Suprapubic skin (tissue), 3 donors: ENCODE measurements at regions not wholly inside any gene's neighbourhood (a gene's known extent, or its start where the extent isn't known, plus 50 kb on each side); places are given as distances from the start of the nearest gene placed in this dataset.

Experiments used
- EP300 ChIP-seq: sonication (generic); formaldehyde crosslinking; IDR thresholded peaks from one replicate; pipeline ENCODE4 v1.6.1; 2017; ENCODE audit warnings: antibody characterized with exemption
- POLR2A ChIP-seq, 2 donors: fragments of 450-650 bp; IDR thresholded peaks; one replicate each; pipeline ENCODE4 v1.6.1; 2017; ENCODE audit warnings: antibody characterized with exemption in 2 of 2, mild to moderate bottlenecking in 2 of 2, moderate library complexity in 2 of 2
- TF ChIP-seq, protein P1 (sequence below), 2 donors: fragments of 200-600 bp in 1 of 2; fragments of 450-650 bp in 1 of 2; sonication (generic) in 1 of 2; IDR thresholded peaks; one replicate each; pipeline ENCODE4 v1.5.1; 2016 to 2019; ENCODE audit warnings: antibody characterized with exemption in 2 of 2, mild to moderate bottlenecking in 1 of 2, moderate library complexity in 1 of 2

DNA sequence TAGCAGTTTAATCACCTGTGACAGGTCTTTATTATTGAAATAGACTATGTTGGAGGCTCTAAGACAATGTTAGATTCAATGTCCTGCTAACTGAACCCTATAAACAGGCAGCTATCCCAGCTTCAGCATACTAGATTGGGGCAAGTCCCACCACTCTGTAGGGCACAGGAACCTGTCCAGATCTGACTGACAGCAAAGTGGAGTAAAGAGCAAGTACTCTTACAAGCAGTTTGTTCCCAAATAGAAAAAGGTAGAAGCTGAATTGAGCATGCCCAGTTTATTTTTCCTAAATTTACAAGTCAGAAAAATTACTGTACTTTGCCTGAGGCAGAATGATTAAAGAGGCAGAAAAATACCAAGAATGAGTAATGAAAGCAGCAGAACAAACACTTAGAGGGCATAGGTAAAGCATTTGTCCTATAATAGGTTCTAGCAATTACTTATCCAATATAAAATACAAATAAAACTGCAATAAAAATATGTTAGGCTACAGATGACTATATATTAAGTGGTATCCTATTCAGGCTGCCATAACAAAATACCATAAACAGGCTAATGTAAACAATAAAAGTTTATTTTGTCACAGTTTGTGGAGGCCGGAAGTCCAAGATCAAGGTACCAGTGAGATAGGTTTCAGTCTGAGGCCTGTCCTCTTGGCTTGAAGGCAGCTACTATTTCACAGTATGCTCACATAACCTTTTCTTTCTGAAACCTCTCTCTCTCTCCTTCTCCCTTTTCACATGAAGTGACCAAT lies 868.2 kb downstream of the C12orf50 start:
- TF ChIP-seq EP300: no peak
- TF ChIP-seq, protein P1, sequence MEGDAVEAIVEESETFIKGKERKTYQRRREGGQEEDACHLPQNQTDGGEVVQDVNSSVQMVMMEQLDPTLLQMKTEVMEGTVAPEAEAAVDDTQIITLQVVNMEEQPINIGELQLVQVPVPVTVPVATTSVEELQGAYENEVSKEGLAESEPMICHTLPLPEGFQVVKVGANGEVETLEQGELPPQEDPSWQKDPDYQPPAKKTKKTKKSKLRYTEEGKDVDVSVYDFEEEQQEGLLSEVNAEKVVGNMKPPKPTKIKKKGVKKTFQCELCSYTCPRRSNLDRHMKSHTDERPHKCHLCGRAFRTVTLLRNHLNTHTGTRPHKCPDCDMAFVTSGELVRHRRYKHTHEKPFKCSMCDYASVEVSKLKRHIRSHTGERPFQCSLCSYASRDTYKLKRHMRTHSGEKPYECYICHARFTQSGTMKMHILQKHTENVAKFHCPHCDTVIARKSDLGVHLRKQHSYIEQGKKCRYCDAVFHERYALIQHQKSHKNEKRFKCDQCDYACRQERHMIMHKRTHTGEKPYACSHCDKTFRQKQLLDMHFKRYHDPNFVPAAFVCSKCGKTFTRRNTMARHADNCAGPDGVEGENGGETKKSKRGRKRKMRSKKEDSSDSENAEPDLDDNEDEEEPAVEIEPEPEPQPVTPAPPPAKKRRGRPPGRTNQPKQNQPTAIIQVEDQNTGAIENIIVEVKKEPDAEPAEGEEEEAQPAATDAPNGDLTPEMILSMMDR (IDR thresholded peaks at IDR 0.05): no peak
- no peak for TF ChIP-seq POLR2A (IDR thresholded peaks at IDR 0.05)
